HG03521 (cell line): ENCODE measurements at regions not wholly inside any gene's neighbourhood (a gene's known extent, or its start where the extent isn't known, plus 50 kb on each side); places are given as distances from the start of the nearest gene placed in this dataset.
"Not testable (repeated sequence)": the region's sequence is repeated elsewhere in the genome, so short reads cannot be mapped to it uniquely, and the experiment has no call there.

Experiments used
- ATAC-seq: cut with Tn5 transposase; IDR thresholded peaks from one replicate; pipeline ENCODE4 v1.9.1; 2021; ENCODE audit warnings: mild to moderate bottlenecking, moderate library complexity; ENCODE audit not compliant: unreplicated experiment

DNA sequence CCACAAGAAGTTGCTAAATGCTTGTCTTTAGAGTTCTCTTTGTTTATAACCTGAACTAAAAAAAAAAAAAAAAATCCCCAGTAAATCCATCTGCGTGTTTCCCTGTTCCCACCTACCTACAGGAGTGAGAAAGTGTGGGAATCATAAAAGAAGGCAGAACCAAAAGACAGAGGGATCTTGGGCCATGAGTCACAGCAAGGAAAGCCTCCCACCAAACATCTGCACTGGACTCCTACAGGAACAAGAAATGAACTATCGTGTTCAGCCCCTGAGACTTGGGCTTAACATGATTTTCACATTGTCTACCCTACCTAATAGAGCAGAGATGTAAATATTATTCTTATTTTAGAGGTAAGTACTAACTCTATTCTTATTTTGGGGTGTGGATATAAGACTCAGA lies 1761.2 kb upstream of the CELF4 start:
- ATAC-seq, result no peak

DNA sequence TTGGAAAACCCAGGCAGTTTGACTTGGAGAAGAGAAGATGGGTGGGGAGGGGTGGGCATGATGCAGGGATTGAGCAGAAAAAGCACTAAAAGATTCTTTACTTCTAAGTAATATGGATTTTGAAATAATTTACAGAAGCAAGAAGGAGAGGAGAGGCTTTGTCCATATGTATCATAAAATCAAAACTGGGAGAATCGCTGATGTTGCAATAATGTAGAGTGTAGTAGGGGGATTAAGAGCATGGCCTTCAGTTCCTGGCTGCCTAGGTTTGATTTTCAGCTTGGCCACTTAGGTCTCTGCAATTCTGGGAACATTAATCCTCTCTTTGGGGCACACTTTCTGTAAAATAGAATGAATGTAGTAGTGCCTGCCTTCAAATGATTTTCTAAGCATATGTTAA lies 1760.4 kb upstream of the CELF4 start:
- ATAC-seq, result no peak

DNA sequence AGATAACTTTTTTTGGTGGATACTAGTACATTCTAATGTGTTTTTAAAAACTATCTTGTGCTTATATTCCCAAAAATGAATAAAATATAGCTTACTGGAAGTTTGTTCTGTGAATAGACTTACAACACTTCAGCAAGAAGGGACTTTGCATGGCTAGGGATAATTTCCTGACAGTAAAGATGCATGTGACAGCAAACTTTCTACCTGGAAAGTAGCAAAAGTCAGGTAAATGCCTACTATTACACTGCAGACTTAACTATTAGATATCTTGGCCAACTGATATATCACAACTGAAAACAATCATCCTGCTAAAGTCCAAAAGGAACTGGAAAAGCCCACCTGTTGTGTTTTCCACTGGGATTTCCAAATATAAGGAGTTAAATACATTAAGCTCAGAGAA lies 1753.5 kb upstream of the CELF4 start:
- ATAC-seq, result no peak

DNA sequence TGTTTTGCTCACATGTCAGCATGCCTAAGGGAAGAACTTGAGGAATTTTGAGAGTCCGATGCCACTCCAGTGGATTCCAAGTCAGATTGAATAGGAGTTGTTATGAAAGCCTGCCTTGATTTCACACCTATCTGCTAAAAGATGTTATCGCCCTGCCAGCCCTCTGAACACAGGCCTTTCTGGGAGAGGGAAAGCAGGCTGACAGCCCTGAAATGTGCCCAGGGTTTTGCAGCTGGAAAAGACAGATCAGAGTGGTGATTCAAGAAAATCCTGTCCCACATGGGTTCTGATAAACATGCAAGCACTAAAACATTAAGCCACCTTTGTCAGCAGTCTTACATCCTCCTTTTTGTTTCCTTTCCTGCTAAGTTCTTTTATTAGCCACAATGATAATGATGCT lies 1752.9 kb upstream of the CELF4 start:
- no peak for ATAC-seq

DNA sequence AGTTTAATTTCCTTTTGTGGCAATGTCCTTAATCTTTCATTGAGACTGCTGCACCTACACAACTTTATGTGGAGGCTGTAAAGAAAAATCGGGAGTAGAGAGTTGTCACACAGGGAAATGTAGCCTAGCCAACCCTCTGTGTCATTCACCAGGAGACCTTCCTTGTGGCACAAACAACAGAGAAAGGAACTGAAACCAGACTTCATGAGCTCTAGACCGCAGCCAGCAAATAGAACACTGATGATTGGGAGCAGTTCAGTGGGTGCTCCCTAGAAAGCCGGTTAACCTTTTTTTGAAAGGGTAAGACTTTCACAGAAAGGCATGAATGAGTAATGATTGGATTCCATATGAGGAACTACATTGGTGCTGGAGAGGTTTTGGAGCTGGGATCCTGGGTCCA lies 1752.4 kb upstream of the CELF4 start:
- no peak for ATAC-seq

DNA sequence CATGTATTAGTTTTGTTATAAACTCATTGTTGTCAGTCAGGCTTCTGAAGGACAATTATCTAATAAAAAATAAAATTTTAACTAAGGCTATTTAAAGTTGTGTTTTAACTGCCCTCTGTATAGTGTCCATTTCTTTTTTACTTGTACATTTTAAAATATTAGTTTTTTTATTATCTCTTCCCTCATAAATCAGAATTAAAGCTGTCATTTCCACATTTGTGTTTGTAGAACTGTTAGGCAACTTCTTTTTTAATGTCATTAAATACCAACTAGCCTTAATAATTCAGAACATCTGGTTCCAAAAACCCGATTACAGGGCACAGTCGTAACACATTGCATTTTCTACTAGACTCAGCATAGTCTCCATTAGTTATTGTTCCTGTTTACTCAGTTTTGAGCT lies 1749.0 kb upstream of the CELF4 start:
- no peak for ATAC-seq

DNA sequence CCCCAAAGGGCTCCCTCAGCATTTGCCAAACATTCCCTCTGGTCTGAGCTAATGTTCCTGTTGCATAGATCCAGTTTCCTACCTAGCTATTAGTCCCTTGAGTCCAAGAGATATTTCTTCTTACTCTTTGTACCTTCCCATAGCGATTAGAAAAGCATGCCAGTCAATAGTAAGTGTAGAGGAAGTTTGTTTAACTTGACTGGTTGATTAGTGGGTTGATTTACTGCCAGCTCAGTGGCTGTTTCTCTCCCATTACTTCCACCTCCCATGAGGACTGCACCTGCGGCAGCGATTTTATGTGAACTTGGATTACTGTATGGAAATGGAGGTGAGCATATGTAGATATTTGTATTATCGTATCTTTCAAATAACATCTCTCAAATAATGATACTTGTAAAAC lies 1748.4 kb upstream of the CELF4 start:
- ATAC-seq, result no peak

DNA sequence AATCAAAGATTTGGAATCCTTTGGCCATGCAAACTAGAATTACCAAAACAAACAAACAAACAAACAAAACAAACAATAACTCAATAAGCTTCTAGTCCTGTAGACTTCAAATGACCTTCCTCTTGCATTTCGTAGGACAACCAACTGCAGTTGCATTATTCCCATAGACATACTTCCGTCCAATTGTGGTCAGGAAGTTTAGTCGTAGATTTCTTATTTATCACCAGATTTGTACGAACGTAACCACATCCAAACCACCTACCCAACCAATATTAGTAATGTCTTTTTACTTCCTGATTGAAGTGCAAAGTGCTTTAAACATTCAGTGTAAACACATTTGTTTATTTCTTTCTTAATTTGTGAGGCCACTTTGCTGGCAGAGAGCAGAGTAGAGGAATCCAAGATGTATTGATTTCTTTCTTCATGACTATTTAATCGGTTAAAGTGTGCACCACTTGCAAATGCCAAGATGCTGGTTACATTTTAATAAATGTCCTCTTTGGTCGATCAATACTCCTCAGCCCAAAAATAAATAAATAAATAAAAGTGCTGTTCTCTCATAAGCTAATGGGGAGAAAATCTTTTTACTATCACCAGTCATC lies 1745.6 kb upstream of the CELF4 start:
- ATAC-seq, result no peak

DNA sequence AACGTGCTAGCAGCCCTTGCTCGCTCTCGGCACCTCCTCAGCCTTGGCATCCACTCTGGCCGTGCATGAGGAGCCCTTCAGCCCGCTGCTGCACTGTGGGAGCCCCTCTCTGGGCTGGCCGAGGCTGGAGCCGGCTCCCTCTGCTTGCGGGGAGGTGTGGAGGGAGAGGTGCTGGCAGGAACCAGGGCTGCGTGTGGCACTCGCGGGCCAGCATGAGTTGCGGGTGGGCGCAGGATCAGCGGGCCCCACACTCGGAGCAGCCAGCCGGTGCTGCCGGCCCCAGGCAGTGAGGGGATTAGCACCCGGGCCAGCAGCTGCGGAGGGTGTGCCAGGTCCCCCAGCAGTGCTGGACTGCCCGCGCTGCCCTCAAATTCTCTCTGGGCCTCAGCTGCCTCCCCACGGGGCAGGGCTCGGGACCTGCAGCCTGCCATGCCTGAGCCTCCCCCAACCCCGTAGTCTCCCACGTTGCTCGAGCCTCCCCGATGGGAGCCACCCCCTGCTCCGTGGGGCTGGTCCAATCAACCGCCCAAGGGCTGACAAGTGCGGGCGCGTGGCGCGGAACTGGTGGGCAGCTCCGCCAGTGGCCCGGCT lies 1743.4 kb upstream of the CELF4 start:
- not testable (repeated sequence) for ATAC-seq

DNA sequence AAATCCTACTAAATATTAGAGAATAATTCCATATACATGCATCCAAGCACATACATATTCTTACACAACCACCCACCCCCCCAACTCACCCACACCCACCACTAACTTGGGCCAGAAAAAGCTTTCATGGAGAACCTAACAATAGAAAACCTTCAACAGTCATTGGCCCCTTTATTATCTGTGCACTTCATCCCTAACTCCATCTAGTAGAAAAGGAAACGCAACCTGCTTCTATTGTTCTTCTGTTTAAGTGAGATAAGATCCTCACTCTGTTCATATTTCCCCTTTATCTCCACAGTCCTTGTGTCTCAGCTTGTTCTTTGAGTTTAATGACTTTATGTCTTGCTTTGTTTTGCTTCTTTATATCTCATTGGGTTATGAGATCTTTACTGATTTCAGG lies 1740.2 kb upstream of the CELF4 start:
- no peak for ATAC-seq

DNA sequence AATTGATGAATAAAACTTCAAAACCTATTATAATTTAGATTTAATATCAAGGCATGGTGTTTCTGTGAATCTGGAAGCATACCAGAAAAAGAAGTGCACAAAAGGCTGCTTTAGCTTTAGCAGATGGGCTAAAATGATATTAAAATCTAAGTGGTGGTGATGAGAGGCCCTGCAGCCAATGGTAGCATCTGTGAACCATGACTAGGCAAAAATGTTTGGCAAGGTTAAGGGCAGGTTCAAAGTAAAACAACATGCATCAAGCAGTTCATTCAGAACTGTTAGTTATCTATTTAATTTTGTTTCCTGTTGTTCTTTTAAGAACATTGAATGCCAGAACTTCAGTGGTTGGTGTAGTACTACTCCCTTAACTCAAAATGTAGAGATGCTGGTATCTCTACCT lies 1736.9 kb upstream of the CELF4 start:
- ATAC-seq, result no peak

DNA sequence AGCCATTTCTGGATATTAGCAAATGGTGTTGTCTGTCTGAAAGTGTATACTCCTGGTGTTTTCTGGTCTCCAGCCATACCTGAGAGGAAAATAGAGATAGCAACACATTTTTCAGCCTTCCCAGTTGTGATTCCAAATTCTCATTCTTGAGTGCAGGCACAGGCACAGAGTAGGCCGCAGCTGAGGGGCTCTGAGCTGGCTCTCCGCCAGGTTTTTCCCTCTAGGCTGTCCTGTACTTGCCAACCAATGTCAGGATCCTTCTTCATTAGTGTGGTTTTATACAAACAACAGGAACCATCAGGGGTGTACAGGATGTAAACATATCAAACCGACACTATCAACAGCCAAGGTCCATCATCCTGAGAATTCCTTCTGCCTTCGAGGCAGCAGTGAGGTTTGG lies 1733.6 kb upstream of the CELF4 start:
- no peak for ATAC-seq

DNA sequence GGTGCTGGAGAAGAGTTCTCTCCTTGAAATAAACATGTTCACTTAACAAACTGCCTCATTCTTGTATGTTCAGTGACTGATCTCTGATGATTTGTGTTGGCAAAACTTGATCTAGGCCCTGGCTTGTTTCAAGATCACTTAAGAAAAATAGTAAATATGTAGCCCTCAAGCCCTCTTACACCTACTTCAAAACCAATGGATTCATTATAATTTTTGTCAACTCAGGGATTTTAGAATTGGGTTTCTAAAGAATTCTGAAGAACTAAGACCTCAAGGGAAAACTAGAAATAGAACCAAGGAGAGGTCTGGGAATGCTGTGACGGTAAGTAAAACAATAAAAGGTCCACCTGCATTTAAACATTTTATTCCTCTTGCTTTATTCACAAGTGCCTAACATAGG lies 1731.6 kb upstream of the CELF4 start:
- ATAC-seq, result no peak

DNA sequence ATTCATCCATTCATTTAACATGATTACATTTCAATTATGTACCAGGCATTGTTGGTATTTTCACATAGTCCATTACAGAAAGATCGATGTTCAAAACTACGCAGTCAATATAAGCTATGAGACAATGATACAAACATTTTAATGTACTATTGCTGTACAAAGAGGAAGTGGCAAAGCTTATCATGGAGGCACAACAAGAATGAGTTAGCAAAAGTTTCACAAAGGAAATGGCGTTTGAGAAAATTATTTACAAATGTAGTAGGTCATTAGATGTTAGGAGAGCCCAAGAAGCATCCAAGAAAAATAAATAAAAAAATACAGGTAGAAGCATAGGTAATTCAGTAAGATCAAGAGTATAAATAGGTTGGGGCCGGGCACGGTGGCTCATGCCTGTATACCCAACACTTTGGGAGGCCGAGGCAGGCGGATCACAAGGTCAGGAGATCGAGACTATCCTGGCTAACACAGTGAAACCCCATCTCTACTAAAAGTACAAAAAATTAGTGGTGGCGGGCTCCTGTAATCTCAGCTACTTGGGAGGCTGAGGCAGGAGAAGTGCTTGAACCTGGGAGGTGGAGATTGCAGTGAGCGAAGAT lies 1730.8 kb upstream of the CELF4 start:
- ATAC-seq, result no peak

DNA sequence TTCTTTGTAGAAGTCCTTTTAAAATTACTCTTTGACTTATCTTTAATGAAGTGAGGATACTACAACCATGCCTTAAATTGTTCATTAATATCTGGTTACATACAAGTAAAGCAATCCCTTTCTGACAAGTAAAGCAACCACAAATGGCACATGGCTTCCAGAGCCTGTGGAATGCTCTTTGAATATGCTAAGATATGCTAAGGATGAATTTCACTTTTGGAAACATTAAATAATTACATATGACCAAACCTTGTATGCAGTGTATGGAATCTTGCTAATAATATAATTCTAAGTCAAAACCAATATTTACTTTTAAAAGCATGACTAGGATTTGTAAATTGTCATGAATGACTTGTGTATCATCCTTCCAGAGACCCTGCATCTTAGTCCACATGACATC lies 1711.2 kb upstream of the CELF4 start:
- ATAC-seq, result no peak

DNA sequence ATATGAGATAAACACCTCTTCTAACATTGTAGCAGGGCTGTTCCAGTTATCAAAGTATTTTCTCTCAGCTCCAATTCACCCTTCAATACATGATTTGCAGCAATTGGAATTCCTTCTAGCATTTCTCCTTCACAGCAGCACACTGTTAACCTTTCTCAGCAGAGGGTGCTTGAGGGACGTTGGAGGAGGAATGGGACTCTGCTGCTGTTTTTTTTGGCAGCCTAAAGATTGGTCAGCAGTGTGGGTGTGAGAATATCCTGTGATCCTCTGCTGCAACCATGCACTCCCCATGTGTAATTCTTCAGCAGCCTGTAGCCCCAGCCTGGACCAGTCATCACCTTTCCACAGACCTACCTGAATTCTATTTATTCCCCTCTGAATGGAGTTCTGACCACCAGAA lies 1708.9 kb upstream of the CELF4 start:
- ATAC-seq, result no peak

DNA sequence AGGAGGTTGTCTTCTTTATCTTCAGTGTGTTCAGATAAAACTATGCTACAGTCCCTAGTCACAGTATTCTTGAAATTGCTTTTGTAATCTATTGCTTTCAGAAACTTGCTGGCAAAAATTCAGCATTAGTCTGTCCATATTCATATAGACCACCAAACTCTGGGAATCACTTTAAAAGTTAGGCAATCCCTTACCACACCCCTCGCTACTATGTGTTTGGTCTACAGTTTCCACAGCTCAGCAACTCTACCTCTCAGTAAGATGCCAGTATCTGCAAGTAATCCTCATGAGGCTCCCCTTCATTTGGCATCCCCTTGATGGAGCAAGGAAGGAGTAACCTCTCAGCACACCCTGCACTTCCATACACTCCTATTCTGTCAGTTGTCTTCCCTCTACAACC lies 1706.6 kb upstream of the CELF4 start:
- no peak for ATAC-seq

DNA sequence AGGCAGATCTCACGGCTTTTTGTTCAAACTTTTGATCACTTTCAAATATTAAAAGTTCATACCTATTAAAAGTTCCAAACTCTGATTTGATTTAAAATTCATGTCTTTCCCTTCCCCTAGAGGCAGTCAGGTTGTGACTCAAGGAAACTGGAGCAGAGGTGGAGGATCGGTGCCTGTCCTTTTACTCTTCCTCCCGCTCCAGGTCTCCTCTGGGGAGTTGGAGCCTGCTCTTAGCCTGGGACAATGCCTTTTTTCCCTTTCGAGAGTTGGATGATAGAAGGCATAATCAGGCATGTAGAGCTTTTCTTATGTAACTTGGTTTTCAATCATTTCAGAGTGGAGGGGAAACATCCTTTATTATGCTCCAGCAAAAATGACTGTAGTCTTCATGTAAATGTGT lies 1706.1 kb upstream of the CELF4 start:
- ATAC-seq, result no peak

DNA sequence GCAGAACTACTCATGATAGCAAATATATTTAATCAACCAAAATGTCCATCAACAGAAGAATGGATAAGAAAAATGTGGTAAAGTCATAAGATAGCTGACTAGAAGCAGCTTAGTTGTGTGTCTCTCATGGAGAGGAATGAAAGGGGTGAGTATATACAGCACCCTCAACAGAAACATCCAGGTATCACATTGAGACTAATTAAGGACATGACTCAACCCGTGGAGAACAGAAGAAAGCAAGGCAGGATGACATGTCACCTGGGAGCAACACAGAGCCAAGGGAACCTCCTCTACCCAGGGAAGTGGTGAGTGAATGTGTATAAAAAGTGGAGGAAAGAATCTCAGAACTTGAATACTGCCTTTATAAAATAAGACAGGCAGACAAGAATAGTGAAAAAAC lies 1695.0 kb upstream of the CELF4 start:
- ATAC-seq, result no peak

DNA sequence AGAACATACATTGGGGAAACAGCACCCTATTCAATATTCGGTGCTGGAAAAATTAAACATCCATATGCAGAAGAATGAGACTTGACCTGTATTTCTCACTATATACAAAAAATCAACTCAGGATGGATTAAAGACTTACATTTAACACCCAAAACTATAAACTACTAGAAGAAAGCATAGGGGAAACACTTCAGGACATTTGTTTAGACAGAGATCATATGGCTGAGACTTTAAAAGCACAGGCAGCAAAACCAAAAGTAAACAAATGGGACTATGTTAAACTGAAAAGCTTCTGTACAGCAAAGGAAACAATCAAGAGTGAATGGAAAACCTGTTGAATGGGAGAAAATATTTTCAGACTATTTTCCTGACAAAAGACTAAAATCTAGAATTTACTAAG lies 1694.1 kb upstream of the CELF4 start:
- no peak for ATAC-seq

DNA sequence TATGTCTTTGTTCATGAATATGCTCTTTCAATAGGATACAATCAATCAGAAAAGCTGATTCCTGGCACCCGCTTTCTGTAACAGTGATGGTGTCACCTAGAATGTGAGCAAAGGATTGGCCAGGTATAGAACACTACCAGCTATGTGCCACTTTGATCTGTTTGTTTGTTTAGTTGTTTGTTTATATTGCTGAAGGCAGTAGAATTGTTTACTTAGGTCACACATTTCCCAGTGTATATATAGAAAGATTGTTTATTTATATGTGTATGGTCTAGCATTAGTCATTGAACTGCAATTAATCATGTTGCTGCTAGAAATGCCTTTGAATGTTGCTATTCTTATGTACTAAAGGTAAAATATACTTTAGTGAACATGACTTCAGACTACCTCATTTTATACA lies 1678.6 kb upstream of the CELF4 start:
- no peak for ATAC-seq

DNA sequence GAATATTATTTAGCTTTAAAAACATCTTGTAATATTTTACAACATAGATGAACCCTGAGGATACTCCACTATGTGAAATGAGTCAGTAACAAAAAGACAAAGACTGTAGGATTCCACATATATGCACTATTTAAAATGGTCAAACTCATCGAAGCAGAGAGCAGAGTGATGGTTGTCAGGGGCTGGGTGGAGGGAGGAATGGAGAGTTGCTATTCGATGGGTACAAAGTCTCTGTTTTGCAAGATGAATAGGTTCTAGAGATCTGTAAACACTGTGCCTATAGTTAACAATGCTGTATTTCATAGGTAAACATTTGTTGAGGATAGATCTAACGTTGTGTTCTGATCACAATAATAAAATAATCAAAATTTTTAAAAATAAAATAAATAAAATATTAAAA lies 1675.9 kb upstream of the CELF4 start:
- no peak for ATAC-seq
